Transverse colon (tissue), 4 donors: ENCODE measurements at regions not wholly inside any gene's neighbourhood (a gene's known extent, or its start where the extent isn't known, plus 50 kb on each side); places are given as distances from the start of the nearest gene placed in this dataset.
"Not testable (repeated sequence)": the region's sequence is repeated elsewhere in the genome, so short reads cannot be mapped to it uniquely, and the experiment has no call there.

Experiments used
- DNase-seq: peaks from one replicate; pipeline ENCODE4 v3.0.0-alpha.2; 2019
- H3K27ac ChIP-seq, 4 donors: fragments of 200-600 bp; sonication (generic); 2 replicates each; pipeline ENCODE4 v1.5.1; 2016 to 2018; ENCODE audit warnings: inconsistent platforms in 4 of 4
- H3K27me3 ChIP-seq: fragments of 200-600 bp; sonication (generic); 2 replicates; pipeline ENCODE4 v1.5.1; 2017; ENCODE audit warnings: inconsistent platforms
- H3K36me3 ChIP-seq, 4 donors: fragments of 200-600 bp; sonication (generic); 2 replicates each; pipeline ENCODE4 v1.5.1; 2017 to 2019; ENCODE audit warnings: inconsistent platforms in 4 of 4
- H3K4me1 ChIP-seq, 4 donors: fragments of 200-600 bp; sonication (generic); 2 replicates each; pipeline ENCODE4 v1.5.1; 2017 to 2020; ENCODE audit warnings: inconsistent platforms in 4 of 4
- H3K4me3 ChIP-seq, 4 donors: fragments of 200-600 bp; sonication (generic); 1 replicate in 1 of 4; 2 replicates in 3 of 4; pipeline versions ENCODE4 v1.5.1 to v1.6.1; 2017 to 2019; ENCODE audit warnings: inconsistent platforms in 4 of 4
- H3K9me3 ChIP-seq, 2 donors: fragments of 200-600 bp; sonication (generic); 2 replicates each; pipeline ENCODE4 v1.5.1; 2017 to 2019; ENCODE audit warnings: inconsistent platforms in 2 of 2
- CTCF ChIP-seq, 5 experiments: fragments of 200-600 bp in 3 of 5; fragments of 450-650 bp in 2 of 5; sonication (generic) in 3 of 5; IDR thresholded peaks; 1 replicate in 2 of 5; 2 replicates in 3 of 5; pipeline ENCODE4 v1.5.1; 2016 to 2017; ENCODE audit warnings: antibody characterized with exemption in 5 of 5, inconsistent platforms in 3 of 5, mild to moderate bottlenecking in 2 of 5, moderate library complexity in 1 of 5
- EP300 ChIP-seq: sonication (generic); formaldehyde crosslinking; IDR thresholded peaks from one replicate; pipeline ENCODE4 v1.6.1; 2017; ENCODE audit warnings: antibody characterized with exemption, low read depth
- POLR2A ChIP-seq: fragments of 450-650 bp; IDR thresholded peaks from one replicate; pipeline ENCODE4 v1.6.1; 2016; ENCODE audit warnings: antibody characterized with exemption, mild to moderate bottlenecking, moderate library complexity
- POLR2AphosphoS5 ChIP-seq, 3 donors: sonication (generic); formaldehyde crosslinking; IDR thresholded peaks; one replicate each; pipeline ENCODE4 v1.6.1; 2016; ENCODE audit warnings: antibody characterized with exemption in 3 of 3
- WGBS, 2 donors: methylation state at CpG; one replicate each; pipeline ENCODE4 v1.1.5; 2018; ENCODE audit warnings: low coverage in 1 of 2; 5-methylcytosine and 5-hydroxymethylcytosine counted together
- in situ Hi-C, 4 donors: fragments of 200-750 bp; cut with MboI; loops; one replicate each; pipeline versions ENCODE4 v1.15.0 to v1.15.1; 2017; ENCODE audit warnings: low sequenced_read_pairs in 3 of 4, low pct_ligation_motif_present in 1 of 4, low pct_unique_long_range_greater_than_20kb in 1 of 4
- intact Hi-C: fragments of 100-400 bp; cut with DNase I; formaldehyde crosslinking; loops from one replicate; pipeline ENCODE4 v1.15.1; 2023; ENCODE audit warnings: low total_unique reads

- intact Hi-C loops, result no loop called here
- in situ Hi-C loops, result no loop called here
Measured at GRCh38 chr2:147595200-147595599, 249.6 kb upstream of the ACVR2A start.

GRCh38 chr2:147594038-147594437 is 250.8 kb upstream of the ACVR2A start:
- no peak for DNase-seq

More at GRCh38 chr2:147595200-147595599, 249.6 kb upstream of the ACVR2A start:
- Histone ChIP-seq H3K9me3 (peaks cover 0 to 7% of the 10 kb centered on the region in 2 donors), H3K4me1 (peaks cover 0 to 19% (median 3%) of the 10 kb centered on the region in 4 donors), H3K36me3 (no peaks in the 10 kb centered on the region), H3K4me3 (no peak overlapping the region), H3K27me3 (no peaks in the 10 kb centered on the region), H3K27ac (no peak overlapping the region)
- TF ChIP-seq EP300 (no peak), CTCF (IDR thresholded peaks at IDR 0.05) (no peak), POLR2AphosphoS5 (IDR thresholded peaks at IDR 0.05) (no peak), POLR2A (no peak)
- DNase-seq, result peak; percentile 57
- WGBS, 2 donors, result 44 to 55% methylated on average over 4 of the region's 4 CpGs

GRCh38 chr2:147592784-147593183 is 252.0 kb upstream of the ACVR2A start:
- H3K27ac ChIP-seq, H3K9me3 ChIP-seq, H3K36me3 ChIP-seq, DNase-seq, H3K27me3 ChIP-seq, H3K4me3 ChIP-seq, in situ Hi-C loops, intact Hi-C loops: not testable (repeated sequence)
- peaks cover 0 to 19% (median 3%) of the 10 kb centered on the region in 4 donors for H3K4me1 ChIP-seq
- WGBS, 2 donors, result 96 to 99% methylated on average over 2 of the region's 2 CpGs

More at GRCh38 chr2:147594038-147594437, 250.8 kb upstream of the ACVR2A start:
- no peak overlapping the region for H3K4me3 ChIP-seq
- intact Hi-C loops, result no loop called here
- H3K27ac ChIP-seq, result no peak overlapping the region
- no peaks in the 10 kb centered on the region for H3K27me3 ChIP-seq
- peaks cover 0 to 19% (median 3%) of the 10 kb centered on the region in 4 donors for H3K4me1 ChIP-seq
- no peaks in the 10 kb centered on the region for H3K36me3 ChIP-seq
- in situ Hi-C loops, result no loop called here
- TF ChIP-seq EP300 (no peak), POLR2A (no peak), CTCF (IDR thresholded peaks at IDR 0.05) (no peak), POLR2AphosphoS5 (IDR thresholded peaks at IDR 0.05) (no peak)
- peaks cover 0 to 7% of the 10 kb centered on the region in 2 donors for H3K9me3 ChIP-seq
- 17 to 51% methylated on average over 1 to 3 of the region's 3 CpGs for WGBS, 2 donors

- DNase-seq, result no peak
- Histone ChIP-seq H3K27ac (no peak overlapping the region), H3K4me1 (no peaks in the 10 kb centered on the region), H3K36me3 (no peaks in the 10 kb centered on the region), H3K9me3 (peaks cover 0 to 7% of the 10 kb centered on the region in 2 donors), H3K27me3 (no peaks in the 10 kb centered on the region), H3K4me3 (no peak overlapping the region)
- intact Hi-C loops (no loop called here), in situ Hi-C loops (no loop called here)
- WGBS, 2 donors, result 67 to 78% methylated on average over 1 of the region's 1 CpG
- TF ChIP-seq CTCF (IDR thresholded peaks at IDR 0.05) (no peak), EP300 (no peak), POLR2AphosphoS5 (IDR thresholded peaks at IDR 0.05) (no peak), POLR2A (no peak)
Measured at GRCh38 chr2:147589127-147589526, 255.7 kb upstream of the ACVR2A start.

GRCh38 chr2:147588191-147588590 is 256.6 kb upstream of the ACVR2A start:
- TF ChIP-seq POLR2AphosphoS5 (IDR thresholded peaks at IDR 0.05) (no peak), POLR2A (no peak), CTCF (IDR thresholded peaks at IDR 0.05) (no peak), EP300 (no peak)
- no peaks in the 10 kb centered on the region for H3K27me3 ChIP-seq
- no peaks in the 10 kb centered on the region for H3K36me3 ChIP-seq
- WGBS, 2 donors, result 82 to 92% methylated on average over 2 of the region's 2 CpGs
- intact Hi-C loops, result no loop called here
- no peak overlapping the region for H3K27ac ChIP-seq
- no peak overlapping the region for H3K4me3 ChIP-seq
- peaks cover 0 to 7% of the 10 kb centered on the region in 2 donors for H3K9me3 ChIP-seq
- no peak for DNase-seq
- in situ Hi-C loops, result no loop called here
- no peaks in the 10 kb centered on the region for H3K4me1 ChIP-seq
